Hepatocyte (in vitro differentiated cells): ENCODE measurements at regions not wholly inside any gene's neighbourhood (a gene's known extent, or its start where the extent isn't known, plus 50 kb on each side); places are given as distances from the start of the nearest gene placed in this dataset.
A peak's percentile ranks its signal among the peaks of the same experiment; 100 is the strongest.

Experiments
- DNase-seq: peaks from one replicate; pipeline ENCODE4 v3.0.0-alpha.2; 2016; ENCODE audit warnings: low spot score
- H2AFZ ChIP-seq: fragments of 200-600 bp; sonication (generic); 2 replicates; pipeline ENCODE4 v1.6.0; 2016; ENCODE audit warnings: antibody characterized with exemption, mild to moderate bottlenecking
- H3K27ac ChIP-seq: fragments of 200-600 bp; sonication (generic); 2 replicates; pipeline ENCODE4 v1.5.1; 2016; ENCODE audit warnings: mild to moderate bottlenecking
- H3K27me3 ChIP-seq: fragments of 200-600 bp; sonication (generic); 2 replicates; pipeline ENCODE4 v1.6.1; 2016
- H3K36me3 ChIP-seq: fragments of 200-600 bp; sonication (generic); replicated peaks from 2 replicates; pipeline ENCODE4 v1.5.1; 2016; ENCODE audit warnings: low read depth; ENCODE audit not compliant: insufficient read depth
- H3K4me1 ChIP-seq: fragments of 200-600 bp; sonication (generic); 2 replicates; pipeline ENCODE4 v1.5.1; 2016; ENCODE audit warnings: mild to moderate bottlenecking, moderate library complexity; ENCODE audit not compliant: insufficient read depth
- H3K4me2 ChIP-seq: fragments of 200-600 bp; sonication (generic); 2 replicates; pipeline ENCODE4 v1.6.0; 2016
- H3K4me3 ChIP-seq: fragments of 200-600 bp; sonication (generic); 2 replicates; pipeline ENCODE4 v1.5.1; 2016; ENCODE audit warnings: mild to moderate bottlenecking
- H3K79me2 ChIP-seq: fragments of 200-600 bp; sonication (generic); 2 replicates; pipeline ENCODE4 v1.6.0; 2017; ENCODE audit warnings: mild to moderate bottlenecking
- H3K9me2 ChIP-seq: fragments of 200-600 bp; sonication (generic); replicated peaks from 2 replicates; pipeline ENCODE4 v1.6.0; 2017; ENCODE audit warnings: mild to moderate bottlenecking; ENCODE audit not compliant: insufficient read depth
- H3K9me3 ChIP-seq: fragments of 200-600 bp; sonication (generic); 2 replicates; pipeline ENCODE4 v1.5.1; 2016; ENCODE audit warnings: low read depth, mild to moderate bottlenecking
- H4K20me1 ChIP-seq: fragments of 200-600 bp; sonication (generic); 2 replicates; pipeline ENCODE4 v1.6.0; 2016; ENCODE audit warnings: mild to moderate bottlenecking; ENCODE audit not compliant: insufficient read depth, poor library complexity, severe bottlenecking
- CTCF ChIP-seq: fragments of 200-600 bp; sonication (generic); IDR thresholded peaks from 2 replicates; pipeline ENCODE4 v1.5.1; 2016; ENCODE audit warnings: antibody characterized with exemption, mild to moderate bottlenecking; ENCODE audit not compliant: poor library complexity
- EZH2 ChIP-seq: fragments of 200-600 bp; sonication (generic); IDR thresholded peaks from 2 replicates; pipeline ENCODE4 v1.6.1; 2016; ENCODE audit warnings: antibody characterized with exemption, mild to moderate bottlenecking, borderline replicate concordance
- EZH2phosphoT487 ChIP-seq: fragments of 200-600 bp; sonication (generic); IDR thresholded peaks from one replicate; pipeline ENCODE4 v1.6.1; 2018; ENCODE audit warnings: antibody characterized with exemption, mild to moderate bottlenecking, low read depth, moderate library complexity; ENCODE audit not compliant: unreplicated experiment, severe bottlenecking
- WGBS: methylation state at CpG from one replicate; pipeline ENCODE4 v1.1.6; 2016; ENCODE audit warnings: low lambda C conversion rate; ENCODE audit errors: missing lambda C conversion rate; 5-methylcytosine and 5-hydroxymethylcytosine counted together

- Histone ChIP-seq H3K4me2 (no peak overlapping the region), H3K36me3 (no peaks in the 10 kb centered on the region), H4K20me1 (no peaks in the 10 kb centered on the region), H3K27me3 (no peaks in the 10 kb centered on the region), H3K27ac (no peak overlapping the region), H2AFZ (no peak overlapping the region), H3K9me2 (no peaks in the 10 kb centered on the region), H3K4me3 (no peak overlapping the region), H3K9me3 (no peaks in the 10 kb centered on the region), H3K79me2 (no peaks in the 10 kb centered on the region), H3K4me1 (peaks cover 16% of the 10 kb centered on the region)
- 88% methylated on average over 2 of the region's 2 CpGs for WGBS
- TF ChIP-seq CTCF = no peak
- no peak for DNase-seq
Observed at GRCh38 chr5:143893638-143894037, 81.7 kb downstream of the HMHB1 start.

GRCh38 chr5:143896516-143896915 lies 84.6 kb downstream of the HMHB1 start:
- 92% methylated on average over 2 of the region's 2 CpGs for WGBS

GRCh38 chr5:143896966-143897365 lies 85.0 kb downstream of the HMHB1 start:
- Histone ChIP-seq H3K4me1 (peaks cover 25% of the 10 kb centered on the region), H3K27ac (no peak overlapping the region)

More at GRCh38 chr5:143896516-143896915, 84.6 kb downstream of the HMHB1 start:
- no peak overlapping the region for H3K4me3 ChIP-seq
- no peak overlapping the region for H2AFZ ChIP-seq
- no peak for DNase-seq
- no peaks in the 10 kb centered on the region for H3K9me2 ChIP-seq
- TF ChIP-seq EZH2 (no peak), CTCF (no peak), EZH2phosphoT487 (no peak)
- H3K79me2 ChIP-seq = no peaks in the 10 kb centered on the region
- H3K27ac ChIP-seq = no peak overlapping the region
- no peaks in the 10 kb centered on the region for H3K9me3 ChIP-seq
- no peaks in the 10 kb centered on the region for H3K36me3 ChIP-seq
- peaks cover 26% of the 10 kb centered on the region for H3K4me1 ChIP-seq
- no peaks in the 10 kb centered on the region for H4K20me1 ChIP-seq
- H3K27me3 ChIP-seq = no peaks in the 10 kb centered on the region
- no peak overlapping the region for H3K4me2 ChIP-seq

More at GRCh38 chr5:143896966-143897365, 85.0 kb downstream of the HMHB1 start:
- H3K9me2 ChIP-seq = no peaks in the 10 kb centered on the region
- H4K20me1 ChIP-seq = no peaks in the 10 kb centered on the region
- no peaks in the 10 kb centered on the region for H3K79me2 ChIP-seq
- H2AFZ ChIP-seq = no peak overlapping the region
- H3K4me2 ChIP-seq = no peak overlapping the region
- no peak for TF ChIP-seq EZH2
- TF ChIP-seq EZH2phosphoT487 = no peak
- TF ChIP-seq CTCF = no peak
- no peaks in the 10 kb centered on the region for H3K27me3 ChIP-seq
- DNase-seq = peak; percentile 43
- no peaks in the 10 kb centered on the region for H3K36me3 ChIP-seq
- no peaks in the 10 kb centered on the region for H3K9me3 ChIP-seq
- H3K4me3 ChIP-seq = no peak overlapping the region
